Fibroblast of peridontal ligament (primary cell): ENCODE measurements at regions not wholly inside any gene's neighbourhood (a gene's known extent, or its start where the extent isn't known, plus 50 kb on each side); places are given as distances from the start of the nearest gene placed in this dataset.
"Not testable (repeated sequence)": the region's sequence is repeated elsewhere in the genome, so short reads cannot be mapped to it uniquely, and the experiment has no call there.

Experiments used
- DNase-seq: peaks from one replicate; pipeline ENCODE4 v3.0.0-alpha.2; 2010; ENCODE audit errors: extremely low read depth

DNA sequence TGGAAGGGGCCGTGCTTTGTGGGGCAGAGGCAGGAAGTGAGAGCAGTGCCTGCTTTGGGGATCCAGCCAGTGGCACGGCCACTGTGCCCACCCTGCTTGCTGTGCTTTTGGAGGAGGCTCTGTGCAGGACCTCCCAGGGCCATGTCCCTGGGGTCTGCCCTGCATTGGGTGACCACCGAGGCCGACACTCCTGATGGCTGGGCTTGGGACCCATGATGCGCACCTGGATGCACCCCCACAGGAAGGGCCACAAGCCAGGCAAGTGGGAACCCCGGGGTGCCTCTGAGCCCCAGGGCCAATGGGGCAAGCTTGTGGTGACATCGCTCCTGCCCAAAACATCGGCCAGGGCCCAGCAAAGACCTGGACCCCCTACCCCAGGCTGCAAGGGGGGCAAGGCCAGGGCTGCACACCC, 738.6 kb upstream of the GJE1 start:
- no peak for DNase-seq

GRCh38 chr6:141393405-141394124, 739.2 kb upstream of the GJE1 start:
- DNase-seq: no peak

GRCh38 chr6:141391135-141391534, 741.6 kb upstream of the GJE1 start:
- not testable (repeated sequence) for DNase-seq

GRCh38 chr6:141388666-141389065, 744.1 kb upstream of the GJE1 start:
- no peak for DNase-seq

DNA sequence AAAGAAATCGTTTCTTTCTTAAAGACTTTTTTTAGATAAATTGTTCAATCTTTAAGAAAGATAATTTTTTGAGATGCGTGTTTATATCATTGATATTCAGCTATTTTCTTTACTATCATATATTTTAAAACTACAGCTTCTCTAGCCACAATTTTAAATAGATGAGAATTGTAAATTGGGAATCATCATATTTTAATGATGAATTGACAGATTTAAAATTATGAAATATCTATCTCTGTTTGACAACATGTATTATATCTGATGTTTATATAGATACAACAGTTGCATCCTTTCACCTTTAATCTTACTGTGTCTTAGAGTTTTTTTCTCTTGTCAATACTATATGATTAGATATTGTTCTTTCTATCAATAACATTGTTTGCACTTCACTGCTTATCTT, 762.3 kb upstream of the GJE1 start:
- DNase-seq: no peak

DNA sequence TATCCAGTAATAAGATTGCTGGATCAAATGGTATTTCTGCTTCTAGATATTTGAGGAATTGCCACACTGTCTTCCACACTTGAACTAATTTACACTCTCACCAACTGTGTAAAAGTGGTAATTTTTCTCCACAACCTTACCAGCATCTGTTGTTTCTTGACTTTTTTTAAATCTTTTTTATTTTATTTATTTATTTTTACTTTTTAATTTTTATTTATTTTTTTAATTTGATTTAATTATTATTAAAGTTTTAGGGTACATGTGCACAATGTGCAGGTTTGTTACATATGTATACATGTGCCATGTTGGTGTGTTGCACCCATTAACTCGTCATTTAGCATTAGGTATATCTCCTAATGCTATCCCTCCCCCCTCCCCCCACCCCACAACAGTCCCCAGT, 765.9 kb upstream of the GJE1 start:
- not testable (repeated sequence) for DNase-seq

DNA sequence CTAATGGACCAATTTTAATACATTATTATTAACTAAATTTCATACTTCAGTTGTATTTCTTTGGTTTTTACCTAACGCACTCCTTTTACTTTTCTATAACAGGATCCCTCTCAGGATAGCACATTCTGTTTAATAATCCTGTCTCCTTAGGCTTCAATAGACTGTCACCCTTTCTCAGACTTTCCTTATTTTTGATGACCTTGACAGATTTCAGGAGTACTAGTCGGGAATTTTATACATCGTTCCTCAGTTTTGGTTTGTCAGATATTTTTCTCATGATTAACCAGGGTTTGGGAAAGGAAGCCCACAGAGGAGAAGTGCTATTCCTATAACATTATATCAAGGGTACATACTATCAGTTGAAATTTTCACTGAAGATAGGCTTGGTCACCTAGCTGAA, 768.0 kb upstream of the GJE1 start:
- DNase-seq: no peak

DNA sequence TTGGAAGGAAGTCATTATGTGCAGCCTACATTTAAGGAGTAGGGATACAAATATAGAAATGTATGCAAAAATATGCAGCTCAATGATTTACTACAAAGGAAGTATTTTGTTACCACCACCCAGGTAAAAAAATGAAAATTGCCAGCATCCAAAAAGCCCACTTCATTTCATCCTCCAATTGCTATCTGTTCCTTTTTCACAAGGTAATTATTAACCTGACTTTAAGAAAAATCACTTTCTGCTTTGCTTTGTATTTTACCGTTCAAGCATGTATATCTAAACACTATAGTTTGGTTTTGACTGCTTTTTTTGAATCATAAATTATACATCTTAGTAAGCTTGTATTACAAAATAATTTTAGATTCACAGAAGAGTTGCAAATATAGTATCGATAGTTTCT, 768.5 kb upstream of the GJE1 start:
- no peak for DNase-seq

DNA sequence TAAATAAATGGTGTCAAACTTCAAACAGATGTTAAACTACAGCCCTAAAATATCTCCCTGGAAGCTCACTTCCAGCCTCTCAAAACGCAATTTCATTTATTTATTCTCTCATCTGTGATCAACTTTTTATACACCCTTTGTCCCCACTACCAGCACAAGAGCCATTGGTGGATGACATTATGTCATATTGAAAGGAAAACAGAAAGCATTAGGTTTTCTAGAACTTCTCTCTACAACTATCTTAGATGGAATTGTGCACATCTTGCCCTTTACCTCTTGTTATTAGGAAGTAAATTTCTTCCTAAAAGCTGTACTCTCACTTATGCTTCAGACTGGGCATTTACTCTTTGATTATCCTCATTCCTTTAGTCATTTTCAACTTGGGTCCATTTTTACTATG, 771.2 kb upstream of the GJE1 start:
- no peak for DNase-seq

DNA sequence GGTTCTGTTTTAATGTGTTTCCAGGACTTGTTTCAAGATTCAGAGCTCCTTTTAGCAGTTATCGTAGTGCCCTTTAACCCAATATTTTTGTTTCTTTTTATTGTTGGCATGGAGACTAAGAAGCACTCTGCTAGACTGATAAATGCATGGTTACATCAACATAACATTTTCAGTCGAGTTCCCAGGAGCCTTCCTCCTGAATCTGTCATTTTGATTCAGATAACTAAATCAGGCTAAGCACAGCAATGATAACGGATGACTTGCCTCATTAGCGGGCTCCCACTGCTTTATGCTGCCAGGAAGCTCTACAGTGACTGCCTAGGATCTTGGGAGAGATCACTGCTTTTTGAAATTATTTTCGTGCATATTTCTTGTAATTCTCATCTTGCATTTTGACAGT, 772.8 kb upstream of the GJE1 start:
- no peak for DNase-seq

DNA sequence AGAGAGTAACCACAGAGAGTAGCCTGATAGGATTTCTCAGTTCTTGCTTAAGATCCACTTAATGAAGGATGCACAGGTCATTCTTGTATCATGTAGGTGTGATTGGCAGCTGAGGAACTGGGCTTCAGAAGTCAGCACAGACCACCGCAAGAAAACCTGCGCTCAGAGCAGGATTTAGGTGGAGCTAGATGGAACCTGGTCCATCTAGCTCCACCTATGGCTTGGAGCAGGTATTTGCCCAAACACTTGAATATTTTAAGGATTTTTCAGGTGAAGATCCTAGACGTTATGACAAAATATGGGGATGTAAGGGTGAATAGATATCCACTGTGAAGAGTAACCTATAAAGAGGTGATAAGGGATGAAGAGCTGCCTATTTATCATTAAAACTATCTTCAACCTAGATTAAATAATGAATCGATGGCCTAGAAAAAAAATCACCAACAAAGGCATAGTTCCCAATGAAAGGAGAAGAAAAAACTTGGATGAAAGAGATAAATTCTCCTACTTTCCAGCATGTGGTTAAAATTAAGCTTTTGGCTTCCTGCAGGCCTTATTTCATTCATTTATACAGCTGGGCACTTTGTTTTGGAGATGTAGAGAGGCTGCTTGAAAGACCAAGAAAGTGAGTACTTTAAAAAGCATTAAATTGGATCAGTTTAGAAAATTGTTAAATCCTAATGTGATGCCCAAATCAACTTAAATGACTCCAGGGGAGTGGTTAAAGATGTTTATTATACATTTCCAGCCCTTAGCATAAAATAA, 778.4 kb upstream of the GJE1 start:
- DNase-seq: peak; percentile 70

GRCh38 chr6:141351721-141352120, 781.0 kb upstream of the GJE1 start:
- DNase-seq: no peak

DNA sequence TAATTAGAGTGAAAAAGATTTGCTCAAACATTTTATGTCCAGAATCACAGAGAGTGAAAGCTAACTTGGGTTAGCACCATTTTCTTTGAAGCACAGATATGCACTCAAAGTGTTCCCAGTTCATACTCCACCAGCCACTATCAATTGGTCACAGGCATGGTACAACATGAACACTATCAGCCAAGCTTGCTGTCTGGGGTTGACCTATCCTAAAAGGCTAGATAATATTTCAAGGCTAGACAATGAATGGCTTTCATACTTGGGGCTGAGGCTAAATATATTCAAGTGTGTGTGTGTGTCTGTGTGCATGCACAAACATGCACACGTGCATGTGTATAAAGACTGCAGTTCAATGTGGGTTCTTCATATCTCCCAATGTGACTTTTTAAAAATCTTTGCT, 783.0 kb upstream of the GJE1 start:
- DNase-seq: no peak

GRCh38 chr6:141347906-141348492, 784.7 kb upstream of the GJE1 start:
- DNase-seq: no peak

- peak; percentile 43 for DNase-seq
Measured at GRCh38 chr6:141347086-141347485, 785.6 kb upstream of the GJE1 start.

DNA sequence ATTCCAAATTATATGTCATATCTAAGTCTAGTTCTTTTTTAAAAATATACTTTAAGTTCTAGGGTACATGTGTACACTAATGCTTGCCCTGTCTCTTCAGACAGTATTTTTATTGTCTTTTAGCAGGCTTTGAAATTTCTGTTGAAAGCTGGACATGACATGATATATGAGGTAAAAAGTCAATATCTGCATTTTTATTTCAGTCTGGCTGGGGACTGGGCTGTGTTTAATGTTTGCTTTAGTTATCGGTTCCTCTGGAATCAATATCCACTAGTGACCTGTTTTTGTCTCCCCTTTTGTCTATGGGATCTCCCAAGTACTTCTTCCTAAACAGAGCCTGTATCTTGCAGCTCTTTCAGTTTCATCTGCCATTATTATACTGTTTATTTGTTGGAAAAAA, 786.2 kb upstream of the GJE1 start:
- DNase-seq: no peak

DNA sequence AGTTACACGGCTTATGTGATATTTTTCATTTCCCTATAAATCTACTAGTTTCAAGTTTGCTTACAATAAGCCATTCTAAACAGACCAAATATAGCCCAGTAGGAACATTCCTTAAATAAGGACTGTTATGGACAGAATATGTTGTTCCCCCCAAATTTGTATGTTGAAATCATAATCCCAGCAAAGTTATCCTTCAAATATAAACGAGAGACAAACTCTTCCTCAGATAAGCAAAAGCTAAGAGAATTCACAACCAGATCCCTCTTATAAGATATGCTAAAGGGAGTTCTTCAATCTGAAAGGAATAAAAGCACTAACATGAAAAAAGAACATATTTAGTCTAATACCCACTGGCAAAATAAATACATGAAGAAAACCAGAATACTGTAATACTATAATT, 795.5 kb upstream of the GJE1 start:
- DNase-seq: no peak

DNA sequence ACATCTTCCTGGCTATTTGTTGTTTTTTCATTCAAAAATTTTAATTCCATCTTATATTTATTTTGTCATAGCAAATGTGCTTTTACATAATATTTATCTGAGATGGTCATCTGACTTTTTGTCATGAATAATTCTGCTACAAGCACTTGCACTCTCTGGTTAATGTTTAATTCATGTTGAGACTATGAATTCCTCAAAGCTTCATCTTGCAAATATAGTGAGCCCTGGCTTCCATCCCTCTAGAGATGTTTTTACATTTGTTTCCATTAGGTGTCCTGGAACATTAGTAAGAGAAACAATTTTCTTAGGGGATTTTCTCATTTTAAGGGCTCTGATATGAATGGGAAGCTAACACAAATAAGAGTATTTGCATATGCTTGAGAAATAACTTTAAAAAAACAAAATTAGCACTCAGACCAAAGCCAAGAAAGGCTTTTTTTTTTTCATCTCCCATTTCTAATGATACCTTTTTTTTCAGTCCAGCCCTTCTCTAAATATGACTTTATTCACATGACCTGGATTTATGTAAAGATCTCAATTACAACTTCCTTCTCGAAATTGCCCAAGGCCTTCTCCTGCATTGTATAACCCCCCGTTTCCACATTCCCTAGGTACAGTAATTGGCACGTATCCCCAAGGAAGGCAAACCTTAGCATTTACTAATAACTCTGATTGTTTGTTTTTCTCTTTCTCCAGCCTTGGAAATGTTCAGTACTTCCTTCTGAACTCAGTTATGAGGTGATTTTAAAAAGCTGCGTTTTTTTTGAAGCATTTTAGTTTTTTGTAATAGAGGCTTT, 797.0 kb upstream of the GJE1 start:
- no peak for DNase-seq

DNA sequence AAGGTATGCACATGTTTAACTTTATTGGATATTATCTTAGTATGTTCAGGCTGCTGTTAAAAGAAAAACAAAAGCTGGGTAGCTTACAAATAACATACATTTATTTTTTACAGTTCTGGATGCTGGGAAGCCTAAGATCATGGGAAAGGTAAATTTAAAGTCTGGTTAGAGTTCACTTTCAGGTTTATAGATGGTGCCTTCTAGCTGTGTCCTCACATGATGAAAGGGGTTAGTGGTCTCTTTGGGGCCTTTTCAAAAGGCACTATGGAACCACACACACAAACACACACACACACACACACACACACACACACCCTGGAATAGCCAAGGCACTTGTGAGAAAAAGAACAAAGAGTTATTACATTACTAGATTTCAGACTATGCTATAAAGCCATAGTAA, 805.8 kb upstream of the GJE1 start:
- no peak for DNase-seq

GRCh38 chr6:141326426-141326825, 806.3 kb upstream of the GJE1 start:
- DNase-seq: peak; percentile 99

DNA sequence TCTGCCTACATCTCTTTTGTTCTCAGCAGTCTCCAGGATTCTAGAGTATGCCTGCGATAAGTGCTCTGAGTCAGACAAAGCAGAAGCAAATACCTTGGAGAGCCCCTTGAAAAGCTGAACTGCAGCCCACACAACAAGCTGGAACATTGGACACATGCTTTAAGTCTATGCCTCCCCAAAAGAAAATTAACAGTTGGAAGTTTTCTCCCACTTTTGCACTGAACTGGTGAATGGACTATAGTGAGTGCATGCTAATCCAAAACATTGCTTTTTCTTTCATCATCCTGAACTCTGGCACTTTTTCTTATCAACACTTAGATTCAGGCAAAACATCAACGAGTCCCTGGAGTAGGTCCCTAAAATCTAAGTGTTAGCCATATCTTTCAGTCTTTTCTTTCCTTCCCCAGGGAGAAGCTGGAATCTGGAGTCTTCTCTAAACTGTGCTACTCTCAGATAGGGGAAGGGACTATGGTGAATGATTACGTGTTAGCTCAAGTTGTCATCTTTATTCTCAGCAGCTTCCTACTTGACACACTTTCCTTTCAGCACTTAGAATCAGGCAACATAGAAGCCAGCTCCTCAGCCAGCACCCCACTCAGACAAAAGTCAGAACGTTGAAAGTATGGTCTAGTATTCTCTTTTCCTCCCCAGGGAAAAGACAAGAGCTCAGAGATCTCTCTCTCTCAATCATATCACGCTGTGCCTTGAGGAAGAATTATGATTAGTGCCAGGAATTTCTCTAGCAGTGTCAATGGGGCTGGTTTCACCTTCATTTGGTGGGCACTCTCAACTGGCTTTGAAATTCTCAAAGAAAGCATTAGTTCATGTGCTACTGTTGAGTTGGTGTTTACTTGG, 811.0 kb upstream of the GJE1 start:
- peak; percentile 58 for DNase-seq
